GM21360 (cell line): ENCODE measurements at regions not wholly inside any gene's neighbourhood (a gene's known extent, or its start where the extent isn't known, plus 50 kb on each side); places are given as distances from the start of the nearest gene placed in this dataset.
"Not testable (repeated sequence)": the region's sequence is repeated elsewhere in the genome, so short reads cannot be mapped to it uniquely, and the experiment has no call there.

Source experiments
- ATAC-seq: cut with Tn5 transposase; IDR thresholded peaks from one replicate; pipeline ENCODE4 v1.9.1; 2021; ENCODE audit warnings: mild to moderate bottlenecking, moderate library complexity; ENCODE audit not compliant: unreplicated experiment

DNA sequence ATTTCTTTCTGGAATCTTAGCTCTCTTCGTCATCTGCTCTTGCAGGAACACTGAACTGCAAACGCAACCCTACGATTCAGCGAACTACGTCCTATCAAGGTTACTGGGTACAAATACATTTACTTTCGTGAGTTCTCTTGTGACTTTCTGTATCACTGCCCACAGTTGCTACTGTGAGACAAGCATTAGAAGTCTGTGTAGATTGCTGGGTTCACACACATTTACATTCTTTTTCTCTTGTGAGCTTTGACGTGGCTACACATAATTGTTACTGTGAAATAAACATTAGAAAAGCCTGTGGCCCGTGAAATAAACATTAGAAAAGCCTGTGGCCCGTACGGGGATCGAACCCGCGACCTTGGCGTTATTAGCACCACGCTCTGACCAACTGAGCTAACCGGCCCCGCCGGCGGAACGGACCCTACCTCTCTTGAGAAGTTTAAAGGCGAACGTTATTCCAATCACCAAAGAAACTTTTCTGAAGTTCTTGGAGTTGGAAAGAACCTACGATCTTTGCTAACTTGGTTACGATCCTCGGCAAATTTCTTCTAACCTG, 61.2 kb upstream of the ZNF322 start:
- ATAC-seq: not testable (repeated sequence)

DNA sequence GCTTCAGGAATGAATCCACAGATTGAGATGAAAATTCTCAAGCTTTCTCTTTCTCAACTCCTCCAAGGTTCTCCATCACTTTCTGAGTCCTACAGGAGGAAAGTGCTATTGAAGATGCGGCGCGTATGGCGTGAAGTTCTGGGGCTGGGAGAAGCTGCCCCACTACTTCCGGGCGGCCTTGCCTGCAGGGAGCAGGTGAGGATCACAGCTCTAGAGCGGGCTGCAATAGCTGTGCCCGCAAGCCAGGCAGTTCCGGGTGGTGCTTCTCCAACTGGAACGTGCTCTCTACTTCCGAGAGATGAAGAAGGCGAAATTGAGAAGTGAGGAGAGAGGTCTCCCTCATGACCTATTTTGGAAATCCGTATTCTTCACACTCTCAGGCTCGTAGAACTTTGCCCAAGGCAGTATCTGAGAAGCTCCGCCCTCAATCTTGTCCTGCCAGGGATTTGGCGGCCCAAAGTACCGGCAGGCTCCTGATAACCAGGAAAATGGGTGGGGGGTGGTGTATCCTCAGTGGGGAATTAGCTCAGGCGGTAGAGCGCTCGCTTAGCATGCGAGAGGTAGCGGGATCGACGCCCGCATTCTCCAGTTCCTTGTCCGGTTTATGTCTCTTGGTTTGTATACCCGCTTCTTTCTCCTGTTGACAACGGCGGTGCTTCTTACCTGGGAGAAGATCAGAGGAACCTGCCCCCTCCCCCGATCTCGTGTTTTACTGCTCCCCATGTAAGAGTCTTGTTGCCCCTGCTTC, 70.6 kb upstream of the ZNF322 start:
- not testable (repeated sequence) for ATAC-seq

DNA sequence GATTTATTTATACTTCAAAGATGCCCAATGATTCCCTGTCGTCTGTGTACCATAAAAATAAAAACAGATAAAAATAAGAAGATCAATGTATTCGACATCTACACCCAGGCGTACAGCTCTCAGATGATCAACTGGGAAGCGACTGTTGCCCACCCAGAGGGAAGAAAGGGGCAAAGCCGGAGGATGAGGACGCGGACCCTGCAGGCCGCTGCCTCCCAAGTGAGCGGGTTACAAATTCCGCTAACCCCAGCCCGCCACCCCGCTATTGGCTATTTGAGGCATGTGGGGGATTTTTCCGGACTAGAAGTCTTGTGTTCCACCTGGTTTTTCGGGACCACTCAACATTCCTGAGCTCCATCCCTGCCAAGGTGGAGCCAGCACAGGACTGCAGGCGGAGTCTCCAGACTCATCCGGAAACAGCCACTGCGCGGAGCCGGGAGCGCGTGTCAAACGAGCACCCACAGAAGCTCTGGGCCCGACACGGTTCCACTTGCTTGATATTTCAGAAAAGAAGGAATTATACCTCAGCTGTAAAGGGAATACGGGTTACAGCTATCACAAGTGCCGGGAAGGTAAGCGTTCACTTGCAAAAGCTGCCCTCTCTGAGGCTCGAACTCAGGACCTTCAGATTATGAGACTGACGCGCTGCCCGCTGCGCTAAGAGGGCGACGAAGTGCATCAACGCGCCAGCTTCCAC, 75.4 kb upstream of the ZNF322 start:
- ATAC-seq: not testable (repeated sequence)

DNA sequence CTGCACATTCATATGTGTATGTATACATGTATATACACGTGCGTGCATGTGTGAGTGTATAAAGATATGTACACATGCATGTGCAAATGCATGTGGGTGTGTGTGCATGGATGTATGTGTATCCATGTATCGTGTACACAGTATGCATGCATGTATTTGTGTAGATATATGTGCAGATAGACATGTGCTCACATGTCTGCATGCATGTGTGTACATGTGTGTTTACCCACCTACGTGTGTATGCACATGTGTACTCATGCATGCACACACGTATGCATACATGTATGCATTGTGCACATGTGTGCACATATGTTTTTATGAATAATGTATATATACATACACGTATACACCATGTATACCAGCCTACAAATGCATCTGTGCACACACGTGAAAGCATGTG, 80.3 kb upstream of the ZNF322 start:
- no peak for ATAC-seq

DNA sequence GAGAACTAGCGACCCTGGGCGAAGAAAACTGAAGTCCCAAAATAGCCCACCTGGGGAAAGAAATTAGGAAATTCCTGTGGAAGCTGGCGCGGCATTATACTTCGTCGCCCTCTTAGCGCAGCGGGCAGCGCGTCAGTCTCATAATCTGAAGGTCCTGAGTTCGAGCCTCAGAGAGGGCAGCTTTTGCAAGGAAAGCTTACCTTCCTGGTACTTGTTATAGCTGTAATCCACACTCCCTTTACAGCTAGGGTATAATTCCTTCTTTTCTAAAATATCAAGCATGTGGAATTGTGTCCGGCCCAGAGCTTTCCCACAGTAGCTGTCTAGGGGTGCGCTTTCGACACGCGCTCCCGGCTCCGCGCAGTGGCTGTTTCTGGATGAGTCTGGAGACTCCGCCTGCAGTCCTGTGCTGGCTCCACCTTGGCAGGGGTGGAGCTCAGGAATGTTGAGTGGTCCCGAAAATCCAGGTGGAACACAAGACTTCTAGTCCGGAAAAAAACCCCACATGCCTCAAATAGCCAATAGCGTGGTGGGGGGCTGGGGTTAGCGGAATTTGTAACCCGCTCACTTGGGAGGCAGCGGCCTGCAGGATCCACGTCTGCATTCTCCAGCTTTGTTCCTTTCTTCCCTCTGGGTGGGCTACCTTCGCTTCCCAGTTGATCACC, 83.7 kb upstream of the ZNF322 start:
- ATAC-seq: no peak

DNA sequence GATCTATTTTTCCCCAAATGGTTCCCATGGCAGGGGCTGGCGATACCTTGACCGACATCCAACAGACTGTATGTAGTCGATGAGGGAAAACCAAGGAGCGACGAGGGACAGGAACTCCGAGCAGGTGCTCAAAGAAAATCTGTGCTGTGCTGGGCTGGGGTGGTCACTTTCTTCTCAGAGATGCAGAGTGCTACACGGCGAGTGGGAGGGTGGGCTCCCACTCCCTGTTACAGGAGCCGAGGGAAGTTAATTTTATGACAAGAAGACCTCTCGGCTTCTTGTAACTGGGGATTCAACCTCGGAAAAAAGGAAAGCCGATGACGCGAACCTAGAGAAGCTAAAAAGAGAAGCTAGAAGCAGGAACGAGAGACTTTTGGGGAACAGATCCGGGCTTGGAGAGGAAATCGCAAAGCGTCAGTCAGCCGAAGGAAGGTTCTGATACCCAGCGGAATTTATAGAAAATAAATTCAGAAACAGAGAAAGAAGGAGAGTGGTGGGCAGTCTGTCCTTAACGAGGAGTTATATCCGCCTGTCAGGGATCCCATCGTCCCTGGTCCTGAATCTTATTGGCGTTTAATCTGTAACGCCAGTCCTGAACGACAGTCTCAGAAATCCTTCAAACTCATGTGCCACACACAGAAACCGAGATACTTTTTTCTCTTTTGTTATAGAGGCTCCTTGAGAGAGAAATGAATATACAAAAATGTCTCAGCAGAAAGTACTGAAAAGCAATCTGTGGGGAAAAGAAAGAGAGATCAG, 84.6 kb upstream of the ZNF322 start:
- no peak for ATAC-seq

DNA sequence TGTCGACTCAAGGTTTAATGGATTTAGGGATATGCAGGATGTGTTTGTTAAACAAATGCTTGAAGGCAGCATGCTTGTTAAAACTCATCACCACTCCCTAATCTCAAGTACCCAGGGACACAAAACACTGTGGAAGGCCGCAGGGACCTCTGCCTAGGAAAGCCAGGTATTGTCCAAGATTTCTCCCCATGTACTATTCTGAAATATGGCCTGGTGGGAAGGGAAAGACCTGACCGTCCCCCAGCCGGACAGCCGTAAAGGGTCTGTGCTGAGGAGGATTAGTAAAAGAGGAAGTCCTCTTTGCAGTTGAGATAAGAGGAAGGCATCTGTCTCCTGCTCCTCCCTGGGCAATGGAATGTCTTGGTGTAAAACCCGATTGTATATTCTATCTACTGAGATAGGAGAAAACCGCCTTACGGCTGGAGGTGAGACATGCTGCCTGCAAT, 85.3 kb upstream of the ZNF322 start:
- not testable (repeated sequence) for ATAC-seq

DNA sequence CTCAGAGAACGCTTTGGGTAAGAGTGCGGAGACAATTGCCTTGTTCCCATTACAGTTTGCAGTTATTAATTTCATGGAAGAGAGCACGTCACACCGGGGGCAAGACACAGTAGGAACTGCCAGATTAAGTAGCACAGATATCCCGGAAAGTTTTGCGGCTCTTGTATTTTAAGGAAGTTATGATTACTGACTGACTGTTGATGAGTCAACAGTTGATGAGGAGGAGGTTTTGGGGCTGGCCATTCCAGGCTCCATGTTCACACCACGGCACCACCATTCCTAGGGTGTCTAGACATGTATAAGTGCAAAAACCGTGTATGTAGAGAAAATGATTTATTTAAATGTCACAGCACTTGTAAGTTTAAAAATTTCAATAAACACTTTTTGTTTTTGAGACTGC, 86.4 kb upstream of the ZNF322 start:
- ATAC-seq: not testable (repeated sequence)

DNA sequence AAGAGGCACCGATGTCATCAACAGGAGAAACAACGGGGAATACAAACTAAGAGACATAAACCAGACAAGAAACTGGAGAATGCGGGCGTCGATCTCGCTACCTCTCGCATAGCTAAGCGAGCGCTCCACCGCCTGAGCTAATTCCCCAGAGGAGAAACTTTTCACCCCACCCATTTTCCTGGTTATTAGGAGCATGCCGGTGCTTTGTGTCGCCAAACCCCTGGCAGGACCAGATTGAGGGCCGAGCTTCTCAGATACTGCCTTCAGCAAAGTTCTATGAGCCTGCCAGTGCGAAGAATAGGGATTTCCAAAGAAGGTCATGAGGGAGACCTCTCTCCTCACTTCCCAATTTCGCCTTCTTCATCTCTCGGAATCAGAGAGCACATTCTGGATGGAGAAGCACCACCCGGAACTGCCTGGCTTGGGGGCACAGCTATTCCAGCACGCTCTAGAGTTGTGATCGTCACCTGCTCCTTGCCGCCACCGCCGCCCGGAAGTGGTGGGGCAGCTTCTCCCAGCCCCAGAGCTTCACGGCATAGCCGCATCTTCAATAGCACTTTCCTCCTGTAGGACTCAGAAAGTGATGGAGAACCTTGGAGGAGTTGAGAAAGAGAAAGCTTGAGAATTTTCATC, 89.7 kb upstream of the ZNF322 start:
- not testable (repeated sequence) for ATAC-seq

DNA sequence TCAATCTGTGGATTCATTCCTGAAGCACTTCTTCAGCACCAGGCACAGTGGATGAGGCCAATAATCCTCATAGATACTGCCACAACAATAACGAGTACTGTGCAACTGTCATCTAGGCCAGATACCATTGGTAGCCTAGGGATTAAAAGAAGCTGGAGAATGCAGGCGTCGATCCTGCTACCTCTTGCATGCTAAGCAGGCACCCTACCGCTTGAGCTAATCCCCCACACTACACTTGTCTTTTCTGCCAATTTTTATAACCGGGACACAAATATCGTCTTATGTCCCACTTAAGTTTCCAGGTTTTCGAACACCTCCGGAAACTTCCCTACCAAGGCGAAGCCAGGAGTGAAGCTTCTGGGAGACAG, 90.2 kb upstream of the ZNF322 start:
- ATAC-seq: not testable (repeated sequence)

DNA sequence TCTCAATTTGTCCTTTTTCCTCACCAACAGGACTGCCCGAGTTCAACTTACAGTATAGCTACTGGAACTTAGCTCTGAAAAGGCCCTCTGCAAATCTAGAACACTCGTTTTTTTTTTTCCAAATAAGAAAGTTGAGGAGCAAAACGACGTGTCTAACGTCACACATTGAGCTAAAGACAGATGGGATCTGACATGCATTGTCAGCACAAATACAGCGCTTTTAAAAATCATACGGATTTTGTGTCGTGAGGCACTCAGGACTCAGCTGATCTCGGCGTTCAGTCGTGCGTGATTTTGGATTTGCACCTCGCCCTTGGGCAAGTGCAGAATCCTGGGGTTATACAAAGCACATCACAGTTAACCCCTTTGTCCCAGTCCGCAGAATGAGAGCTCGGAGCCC, 94.7 kb upstream of the ZNF322 start:
- no peak for ATAC-seq

DNA sequence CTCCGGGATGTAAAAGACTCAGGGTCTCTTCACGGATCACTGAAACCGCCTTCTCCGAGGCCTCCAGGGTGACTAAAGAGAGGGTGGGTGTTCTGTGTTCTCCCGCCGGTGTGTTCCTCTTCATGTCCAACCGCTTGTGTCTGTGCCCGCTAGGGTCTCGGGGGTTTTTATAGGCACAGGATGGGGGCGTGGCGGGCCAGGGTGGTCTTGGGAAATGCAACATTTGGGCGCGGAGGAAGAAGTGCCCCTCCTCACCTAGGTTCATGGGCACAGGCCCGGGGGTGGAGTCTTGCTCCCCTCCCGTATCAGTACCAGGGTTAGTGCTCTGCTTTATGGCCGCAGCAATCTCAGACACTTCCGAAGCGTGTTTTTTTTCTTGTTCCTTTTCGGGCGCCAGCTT, 95.3 kb upstream of the ZNF322 start:
- ATAC-seq: not testable (repeated sequence)

DNA sequence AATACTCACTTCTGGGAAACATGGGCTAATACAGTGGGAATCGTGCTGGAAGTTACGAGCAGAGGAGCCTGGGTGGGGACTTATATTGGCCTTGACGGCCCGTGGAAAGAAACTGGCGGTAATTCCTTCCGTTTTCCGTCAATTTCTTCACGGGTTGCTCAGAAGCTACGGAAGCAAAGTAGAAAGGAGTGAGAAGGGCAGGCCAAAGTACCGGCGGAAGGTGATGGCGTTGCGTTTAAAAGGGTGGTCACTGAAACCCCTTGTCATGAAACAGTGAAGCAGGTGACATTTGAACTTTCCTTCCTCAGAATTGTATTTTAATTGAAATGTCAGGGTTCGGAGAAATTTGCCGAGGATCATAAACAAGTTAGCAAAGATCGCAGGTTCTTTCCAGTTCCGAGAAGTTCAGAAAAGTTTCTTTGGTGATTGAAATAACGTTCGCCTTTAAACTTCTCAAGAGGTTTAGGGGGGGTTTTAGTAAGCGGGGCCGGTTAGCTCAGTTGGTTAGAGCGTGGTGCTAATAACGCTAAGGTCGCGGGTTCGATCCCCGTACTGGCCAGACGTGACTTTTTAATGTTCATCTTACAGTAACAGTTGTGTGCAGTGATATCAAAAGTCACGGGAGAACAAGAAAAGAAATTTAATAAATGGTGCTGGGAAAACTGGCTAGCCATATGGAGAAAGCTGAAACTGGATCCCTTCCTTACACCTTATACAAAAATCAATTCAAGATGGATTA, 96.7 kb upstream of the ZNF322 start:
- not testable (repeated sequence) for ATAC-seq

DNA sequence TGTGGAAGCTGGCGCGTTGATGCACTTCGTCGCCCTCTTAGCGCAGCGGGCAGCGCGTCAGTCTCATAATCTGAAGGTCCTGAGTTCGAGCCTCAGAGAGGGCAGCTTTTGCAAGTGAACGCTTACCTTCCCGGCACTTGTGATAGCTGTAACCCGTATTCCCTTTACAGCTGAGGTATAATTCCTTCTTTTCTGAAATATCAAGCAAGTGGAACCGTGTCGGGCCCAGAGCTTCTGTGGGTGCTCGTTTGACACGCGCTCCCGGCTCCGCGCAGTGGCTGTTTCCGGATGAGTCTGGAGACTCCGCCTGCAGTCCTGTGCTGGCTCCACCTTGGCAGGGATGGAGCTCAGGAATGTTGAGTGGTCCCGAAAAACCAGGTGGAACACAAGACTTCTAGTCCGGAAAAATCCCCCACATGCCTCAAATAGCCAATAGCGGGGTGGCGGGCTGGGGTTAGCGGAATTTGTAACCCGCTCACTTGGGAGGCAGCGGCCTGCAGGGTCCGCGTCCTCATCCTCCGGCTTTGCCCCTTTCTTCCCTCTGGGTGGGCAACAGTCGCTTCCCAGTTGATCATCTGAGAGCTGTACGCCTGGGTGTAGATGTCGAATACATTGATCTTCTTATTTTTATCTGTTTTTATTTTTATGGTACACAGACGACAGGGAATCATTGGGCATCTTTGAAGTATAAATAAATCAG, 106.8 kb upstream of the ZNF322 start:
- ATAC-seq: not testable (repeated sequence)

DNA sequence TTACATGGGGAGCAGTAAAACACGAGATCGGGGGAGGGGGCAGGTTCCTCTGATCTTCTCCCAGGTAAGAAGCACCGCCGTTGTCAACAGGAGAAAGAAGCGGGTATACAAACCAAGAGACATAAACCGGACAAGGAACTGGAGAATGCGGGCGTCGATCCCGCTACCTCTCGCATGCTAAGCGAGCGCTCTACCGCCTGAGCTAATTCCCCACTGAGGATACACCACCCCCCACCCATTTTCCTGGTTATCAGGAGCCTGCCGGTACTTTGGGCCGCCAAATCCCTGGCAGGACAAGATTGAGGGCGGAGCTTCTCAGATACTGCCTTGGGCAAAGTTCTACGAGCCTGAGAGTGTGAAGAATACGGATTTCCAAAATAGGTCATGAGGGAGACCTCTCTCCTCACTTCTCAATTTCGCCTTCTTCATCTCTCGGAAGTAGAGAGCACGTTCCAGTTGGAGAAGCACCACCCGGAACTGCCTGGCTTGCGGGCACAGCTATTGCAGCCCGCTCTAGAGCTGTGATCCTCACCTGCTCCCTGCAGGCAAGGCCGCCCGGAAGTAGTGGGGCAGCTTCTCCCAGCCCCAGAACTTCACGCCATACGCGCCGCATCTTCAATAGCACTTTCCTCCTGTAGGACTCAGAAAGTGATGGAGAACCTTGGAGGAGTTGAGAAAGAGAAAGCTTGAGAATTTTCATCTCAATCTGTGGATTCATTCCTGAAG, 111.6 kb upstream of the ZNF322 start:
- ATAC-seq: not testable (repeated sequence)

DNA sequence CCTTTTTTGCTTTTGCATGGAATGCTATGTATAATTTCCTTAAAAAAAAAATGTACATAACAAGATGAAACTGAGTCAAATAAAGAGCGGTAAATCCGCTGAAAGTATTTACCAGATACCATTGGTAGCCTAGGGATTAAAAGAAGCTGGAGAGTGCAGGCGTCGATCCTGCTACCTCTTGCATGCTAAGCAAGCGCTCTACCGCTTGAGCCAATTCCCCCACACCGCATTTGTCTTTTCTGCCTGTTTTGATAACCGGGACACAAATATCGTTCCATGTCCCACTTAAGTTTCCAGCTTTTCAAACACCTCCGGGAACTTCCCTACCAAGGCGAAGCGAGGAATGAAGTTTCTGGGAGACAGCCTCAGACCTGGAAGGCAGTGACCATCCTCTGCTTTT, 113.9 kb upstream of the ZNF322 start:
- ATAC-seq: not testable (repeated sequence)

DNA sequence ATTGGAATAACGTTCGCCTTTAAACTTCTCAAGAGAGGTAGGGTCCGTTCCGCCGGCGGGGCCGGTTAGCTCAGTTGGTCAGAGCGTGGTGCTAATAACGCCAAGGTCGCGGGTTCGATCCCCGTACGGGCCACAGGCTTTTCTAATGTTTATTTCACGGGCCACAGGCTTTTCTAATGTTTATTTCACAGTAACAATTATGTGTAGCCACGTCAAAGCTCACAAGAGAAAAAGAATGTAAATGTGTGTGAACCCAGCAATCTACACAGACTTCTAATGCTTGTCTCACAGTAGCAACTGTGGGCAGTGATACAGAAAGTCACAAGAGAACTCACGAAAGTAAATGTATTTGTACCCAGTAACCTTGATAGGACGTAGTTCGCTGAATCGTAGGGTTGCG, 121.0 kb upstream of the ZNF322 start:
- ATAC-seq: not testable (repeated sequence)
